ENCODE measurements at regions not wholly inside any gene's neighbourhood (a gene's known extent, or its start where the extent isn't known, plus 50 kb on each side); places are given as distances from the start of the nearest gene placed in this dataset.
"Not testable (repeated sequence)": the region's sequence is repeated elsewhere in the genome, so short reads cannot be mapped to it uniquely, and the experiment has no call there.

- H3K23ac ChIP-seq (ENCODE audit: low read length); H3K27me3 ChIP-seq (ENCODE audit: insufficient read depth, low read length, poor library complexity); H2BK5ac ChIP-seq (ENCODE audit: low read length); H2AK5ac ChIP-seq (ENCODE audit: low read length); H2BK15ac ChIP-seq (replicated peaks; ENCODE audit: low read depth); H3K4me1 ChIP-seq (ENCODE audit: control insufficient read depth, low read depth, low read length); H3K27ac ChIP-seq (ENCODE audit: low read depth, low read length); DNase-seq; H3K79me1 ChIP-seq (ENCODE audit: low read length); H3K9ac ChIP-seq (ENCODE audit: low read length); H3K4me2 ChIP-seq (ENCODE audit: low read length); H4K8ac ChIP-seq (ENCODE audit: low read depth, low read length); H3K18ac ChIP-seq (ENCODE audit: low read length); H3K4ac ChIP-seq (ENCODE audit: low read depth, low read length); H2BK120ac ChIP-seq (ENCODE audit: low read depth, low read length); H3K4me3 ChIP-seq (ENCODE audit: low read length); H3K36me3 ChIP-seq (ENCODE audit: control insufficient read depth, insufficient read depth, low read length); H3K79me2 ChIP-seq (ENCODE audit: control insufficient read depth, insufficient read depth, low read length); H4K5ac ChIP-seq (ENCODE audit: low read length); H3K56ac ChIP-seq (ENCODE audit: low read length): not testable (repeated sequence)
- no CpG with 5 or more reads among the region's 1 CpG for WGBS (ENCODE audit: extremely low coverage, insufficient coverage, low lambda C conversion rate)
Measured at GRCh38 chr11:49782000-49782399, 170.2 kb upstream of the OR4C13 start.

DNA sequence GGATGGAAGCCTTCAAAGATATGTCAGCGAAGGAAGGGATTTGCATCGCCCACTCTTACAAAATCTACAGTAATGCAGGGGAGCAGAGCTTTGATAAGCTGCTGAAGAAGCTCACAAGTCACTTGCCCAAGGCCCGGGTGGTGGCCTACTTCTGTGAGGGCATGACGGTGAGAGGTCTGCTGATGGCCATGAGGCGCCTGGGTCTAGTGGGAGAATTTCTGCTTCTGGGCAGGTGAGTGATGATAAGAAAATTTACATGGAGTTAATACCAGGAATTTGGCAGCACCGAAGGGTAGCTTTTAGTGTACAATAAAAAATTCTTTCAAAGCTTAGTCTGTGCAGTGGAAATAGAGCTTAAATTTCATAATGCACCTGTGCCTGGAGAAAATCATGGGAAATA lies 168.3 kb upstream of the OR4C13 start:
- not testable (repeated sequence) for H3K4me2 ChIP-seq (ENCODE audit: low read length); H4K5ac ChIP-seq (ENCODE audit: low read length); H3K18ac ChIP-seq (ENCODE audit: low read length); H3K4me3 ChIP-seq (ENCODE audit: low read length); H3K4me1 ChIP-seq (ENCODE audit: control insufficient read depth, low read depth, low read length); H2AK5ac ChIP-seq (ENCODE audit: low read length); H3K36me3 ChIP-seq (ENCODE audit: control insufficient read depth, insufficient read depth, low read length); H3K9ac ChIP-seq (ENCODE audit: low read length); H2BK5ac ChIP-seq (ENCODE audit: low read length); H3K27me3 ChIP-seq (ENCODE audit: insufficient read depth, low read length, poor library complexity); H3K23ac ChIP-seq (ENCODE audit: low read length); H3K4ac ChIP-seq (ENCODE audit: low read depth, low read length); H3K79me1 ChIP-seq (ENCODE audit: low read length); H2BK15ac ChIP-seq (replicated peaks; ENCODE audit: low read depth); H4K8ac ChIP-seq (ENCODE audit: low read depth, low read length); H3K79me2 ChIP-seq (ENCODE audit: control insufficient read depth, insufficient read depth, low read length); DNase-seq; H3K56ac ChIP-seq (ENCODE audit: low read length); H2BK120ac ChIP-seq (ENCODE audit: low read depth, low read length); H3K27ac ChIP-seq (ENCODE audit: low read depth, low read length)
- WGBS (ENCODE audit: extremely low coverage, insufficient coverage, low lambda C conversion rate) = no CpG with 5 or more reads among the region's 6 CpGs

DNA sequence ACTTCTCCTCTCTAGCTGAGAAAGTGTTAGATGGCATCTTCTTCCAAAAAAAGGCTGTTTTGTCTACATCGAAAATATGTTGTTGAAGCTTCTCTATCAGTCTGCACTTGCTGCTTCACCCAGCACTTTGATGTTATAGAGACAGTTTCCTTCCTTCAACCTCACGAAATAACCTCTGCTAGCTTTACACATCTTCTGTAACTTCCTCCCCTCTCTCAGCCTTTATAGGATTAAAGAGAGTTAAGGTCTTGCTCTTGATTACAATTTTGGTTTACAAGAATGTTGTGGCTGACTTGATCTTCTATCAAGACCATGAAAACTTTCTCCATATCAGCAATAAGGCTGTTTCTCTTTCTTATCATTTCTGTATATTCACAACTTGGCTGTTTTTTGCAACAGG lies 162.4 kb upstream of the OR4C13 start:
- not testable (repeated sequence) for H3K23ac ChIP-seq (ENCODE audit: low read length); H4K8ac ChIP-seq (ENCODE audit: low read depth, low read length); H2AK5ac ChIP-seq (ENCODE audit: low read length); H3K4me3 ChIP-seq (ENCODE audit: low read length); H3K36me3 ChIP-seq (ENCODE audit: control insufficient read depth, insufficient read depth, low read length); H2BK120ac ChIP-seq (ENCODE audit: low read depth, low read length); H3K4me1 ChIP-seq (ENCODE audit: control insufficient read depth, low read depth, low read length); H3K79me1 ChIP-seq (ENCODE audit: low read length); H3K27ac ChIP-seq (ENCODE audit: low read depth, low read length); H4K5ac ChIP-seq (ENCODE audit: low read length); H3K18ac ChIP-seq (ENCODE audit: low read length); H3K4ac ChIP-seq (ENCODE audit: low read depth, low read length); H2BK15ac ChIP-seq (replicated peaks; ENCODE audit: low read depth); H3K79me2 ChIP-seq (ENCODE audit: control insufficient read depth, insufficient read depth, low read length); H3K9ac ChIP-seq (ENCODE audit: low read length); DNase-seq; H3K4me2 ChIP-seq (ENCODE audit: low read length); H3K56ac ChIP-seq (ENCODE audit: low read length); H2BK5ac ChIP-seq (ENCODE audit: low read length); H3K27me3 ChIP-seq (ENCODE audit: insufficient read depth, low read length, poor library complexity)
- no CpG with 5 or more reads among the region's 2 CpGs for WGBS (ENCODE audit: extremely low coverage, insufficient coverage, low lambda C conversion rate)

- not testable (repeated sequence) for H2BK5ac ChIP-seq (ENCODE audit: low read length); H3K79me1 ChIP-seq (ENCODE audit: low read length); H3K27ac ChIP-seq (ENCODE audit: low read depth, low read length); H3K18ac ChIP-seq (ENCODE audit: low read length); H2BK120ac ChIP-seq (ENCODE audit: low read depth, low read length); H3K23ac ChIP-seq (ENCODE audit: low read length); H3K36me3 ChIP-seq (ENCODE audit: control insufficient read depth, insufficient read depth, low read length); H3K27me3 ChIP-seq (ENCODE audit: insufficient read depth, low read length, poor library complexity); H3K4me2 ChIP-seq (ENCODE audit: low read length); H3K56ac ChIP-seq (ENCODE audit: low read length); H3K4me1 ChIP-seq (ENCODE audit: control insufficient read depth, low read depth, low read length); DNase-seq; H3K79me2 ChIP-seq (ENCODE audit: control insufficient read depth, insufficient read depth, low read length); H3K9ac ChIP-seq (ENCODE audit: low read length); H2AK5ac ChIP-seq (ENCODE audit: low read length); H3K4me3 ChIP-seq (ENCODE audit: low read length); H4K8ac ChIP-seq (ENCODE audit: low read depth, low read length); H2BK15ac ChIP-seq (replicated peaks; ENCODE audit: low read depth); H3K4ac ChIP-seq (ENCODE audit: low read depth, low read length); H4K5ac ChIP-seq (ENCODE audit: low read length)
- no CpG with 5 or more reads among the region's 39 CpGs for WGBS (ENCODE audit: extremely low coverage, insufficient coverage, low lambda C conversion rate)
Measured at GRCh38 chr11:49798206-49798837, 153.9 kb upstream of the OR4C13 start.

GRCh38 chr11:49817705-49818430 lies 134.3 kb upstream of the OR4C13 start:
- no CpG with 5 or more reads among the region's 43 CpGs for WGBS (ENCODE audit: extremely low coverage, insufficient coverage, low lambda C conversion rate)

DNA sequence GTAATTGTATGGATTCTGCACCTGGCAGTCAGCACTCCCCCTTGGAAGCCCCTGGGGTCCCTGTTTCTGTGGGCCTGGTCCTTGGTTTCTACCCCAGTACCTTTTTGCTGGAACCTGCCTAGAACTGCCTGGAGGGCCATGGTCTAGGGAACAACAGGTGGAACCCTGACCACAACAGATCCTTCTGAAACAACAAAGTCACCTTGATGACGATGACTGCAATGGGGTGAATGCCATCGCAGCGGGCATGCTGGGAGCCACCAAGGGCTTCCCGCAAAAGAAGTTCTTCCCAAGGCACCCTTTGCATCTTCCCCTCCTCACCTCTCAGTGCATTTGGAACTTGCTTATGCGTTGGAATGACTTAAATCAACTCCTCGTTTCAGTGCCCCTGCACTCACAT lies 129.0 kb upstream of the OR4C13 start:
- H2BK15ac ChIP-seq (replicated peaks; ENCODE audit: low read depth); H3K18ac ChIP-seq (ENCODE audit: low read length); H3K36me3 ChIP-seq (ENCODE audit: control insufficient read depth, insufficient read depth, low read length); H3K4me2 ChIP-seq (ENCODE audit: low read length); H3K4ac ChIP-seq (ENCODE audit: low read depth, low read length); H3K9ac ChIP-seq (ENCODE audit: low read length); H3K27me3 ChIP-seq (ENCODE audit: insufficient read depth, low read length, poor library complexity); H4K8ac ChIP-seq (ENCODE audit: low read depth, low read length); H3K4me1 ChIP-seq (ENCODE audit: control insufficient read depth, low read depth, low read length); H3K56ac ChIP-seq (ENCODE audit: low read length); H4K5ac ChIP-seq (ENCODE audit: low read length); H2BK5ac ChIP-seq (ENCODE audit: low read length); H2AK5ac ChIP-seq (ENCODE audit: low read length); DNase-seq; H3K27ac ChIP-seq (ENCODE audit: low read depth, low read length); H3K79me2 ChIP-seq (ENCODE audit: control insufficient read depth, insufficient read depth, low read length); H3K23ac ChIP-seq (ENCODE audit: low read length); H3K79me1 ChIP-seq (ENCODE audit: low read length); H2BK120ac ChIP-seq (ENCODE audit: low read depth, low read length); H3K4me3 ChIP-seq (ENCODE audit: low read length): not testable (repeated sequence)
- WGBS (ENCODE audit: extremely low coverage, insufficient coverage, low lambda C conversion rate) = no CpG with 5 or more reads among the region's 6 CpGs

More at GRCh38 chr11:49817705-49818430, 134.3 kb upstream of the OR4C13 start:
- not testable (repeated sequence) for H3K79me2 ChIP-seq (ENCODE audit: control insufficient read depth, insufficient read depth, low read length); H3K9ac ChIP-seq (ENCODE audit: low read length); H2BK15ac ChIP-seq (replicated peaks; ENCODE audit: low read depth); H4K5ac ChIP-seq (ENCODE audit: low read length); H4K8ac ChIP-seq (ENCODE audit: low read depth, low read length); H3K18ac ChIP-seq (ENCODE audit: low read length); H3K4me3 ChIP-seq (ENCODE audit: low read length); H2BK5ac ChIP-seq (ENCODE audit: low read length); H3K4me1 ChIP-seq (ENCODE audit: control insufficient read depth, low read depth, low read length); H3K27ac ChIP-seq (ENCODE audit: low read depth, low read length); H3K27me3 ChIP-seq (ENCODE audit: insufficient read depth, low read length, poor library complexity); H3K4me2 ChIP-seq (ENCODE audit: low read length); H2AK5ac ChIP-seq (ENCODE audit: low read length); H3K4ac ChIP-seq (ENCODE audit: low read depth, low read length); H3K79me1 ChIP-seq (ENCODE audit: low read length); H3K56ac ChIP-seq (ENCODE audit: low read length); H2BK120ac ChIP-seq (ENCODE audit: low read depth, low read length); H3K23ac ChIP-seq (ENCODE audit: low read length); H3K36me3 ChIP-seq (ENCODE audit: control insufficient read depth, insufficient read depth, low read length); DNase-seq

Measured in mesendoderm (in vitro differentiated cells).